Colon (tissue), 2 donors: ENCODE measurements at regions not wholly inside any gene's neighbourhood (a gene's known extent, or its start where the extent isn't known, plus 50 kb on each side); places are given as distances from the start of the nearest gene placed in this dataset.
"Not testable (repeated sequence)": the region's sequence is repeated elsewhere in the genome, so short reads cannot be mapped to it uniquely, and the experiment has no call there.

Experiments used
- FAIRE-seq: peaks from 2 replicates; lab custom pipeline; 2012; peaks lifted over from hg19 to GRCh38; lab: Jason Lieb, UNC
- donor health status: control.
- donor health status: control.

GRCh38 chr1:81738875-81739274, 61.9 kb upstream of the ADGRL2 start:
- FAIRE-seq = no peak

GRCh38 chr1:81733480-81733879, 67.3 kb upstream of the ADGRL2 start:
- no peak for FAIRE-seq

- no peak for FAIRE-seq
These were observed 68.7 kb upstream of the ADGRL2 start for GRCh38 chr1:81731989-81732388.

GRCh38 chr1:81730881-81731280, 69.9 kb upstream of the ADGRL2 start:
- no peak for FAIRE-seq

GRCh38 chr1:81730299-81730698, 70.4 kb upstream of the ADGRL2 start:
- not testable (repeated sequence) for FAIRE-seq

- no peak for FAIRE-seq
These were observed 70.9 kb upstream of the ADGRL2 start for GRCh38 chr1:81729818-81730217.

- no peak for FAIRE-seq
These were observed 71.5 kb upstream of the ADGRL2 start for GRCh38 chr1:81729239-81729638.

GRCh38 chr1:81725823-81726222, 74.9 kb upstream of the ADGRL2 start:
- no peak for FAIRE-seq

GRCh38 chr1:81722631-81723328, 78.0 kb upstream of the ADGRL2 start:
- FAIRE-seq = not testable (repeated sequence)

GRCh38 chr1:81720256-81720655, 80.5 kb upstream of the ADGRL2 start:
- FAIRE-seq = not testable (repeated sequence)

GRCh38 chr1:81717230-81717629, 83.5 kb upstream of the ADGRL2 start:
- no peak for FAIRE-seq

- FAIRE-seq = no peak
These were observed 85.3 kb upstream of the ADGRL2 start for GRCh38 chr1:81715391-81715790.

GRCh38 chr1:81714636-81715035, 86.1 kb upstream of the ADGRL2 start:
- FAIRE-seq = no peak

GRCh38 chr1:81712425-81712824, 88.3 kb upstream of the ADGRL2 start:
- FAIRE-seq = no peak

- FAIRE-seq = no peak
These were observed 89.9 kb upstream of the ADGRL2 start for GRCh38 chr1:81710857-81711256.

GRCh38 chr1:81708250-81708649, 92.5 kb upstream of the ADGRL2 start:
- no peak for FAIRE-seq

- FAIRE-seq = no peak
These were observed 93.9 kb upstream of the ADGRL2 start for GRCh38 chr1:81706650-81707435.

- FAIRE-seq = no peak
These were observed 96.8 kb upstream of the ADGRL2 start for GRCh38 chr1:81703756-81704463.

GRCh38 chr1:81703391-81703755, 97.4 kb upstream of the ADGRL2 start:
- no peak for FAIRE-seq

GRCh38 chr1:81702903-81703302, 97.8 kb upstream of the ADGRL2 start:
- FAIRE-seq = no peak

- FAIRE-seq = no peak
These were observed 98.5 kb upstream of the ADGRL2 start for GRCh38 chr1:81702079-81702715.

- no peak for FAIRE-seq
These were observed 99.8 kb upstream of the ADGRL2 start for GRCh38 chr1:81700728-81701470.
